HG03565 (cell line): ENCODE measurements at regions not wholly inside any gene's neighbourhood (a gene's known extent, or its start where the extent isn't known, plus 50 kb on each side); places are given as distances from the start of the nearest gene placed in this dataset.
"Not testable (repeated sequence)": the region's sequence is repeated elsewhere in the genome, so short reads cannot be mapped to it uniquely, and the experiment has no call there.

Experiments used
- ATAC-seq: cut with Tn5 transposase; IDR thresholded peaks from one replicate; pipeline ENCODE4 v1.9.1; 2021; ENCODE audit warnings: mild to moderate bottlenecking, moderate library complexity; ENCODE audit not compliant: unreplicated experiment

DNA sequence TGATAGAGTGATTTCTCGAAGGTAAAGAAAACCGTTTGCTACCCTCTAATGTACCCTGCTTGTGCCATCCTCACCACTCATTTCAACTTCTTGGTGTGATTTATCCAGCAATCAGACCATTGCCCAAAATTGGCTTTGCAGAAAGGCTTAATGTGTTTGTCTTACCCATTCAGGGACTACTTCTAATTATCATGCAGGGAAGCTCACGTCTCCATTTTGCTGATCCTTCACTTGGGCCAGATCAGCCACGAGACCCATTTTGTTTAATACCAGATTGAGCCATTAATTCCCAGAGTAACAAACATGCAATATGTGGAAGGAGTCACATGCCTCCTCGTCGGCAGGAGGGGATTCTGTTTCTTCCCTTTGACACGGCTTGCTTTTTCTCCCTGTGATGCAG lies 51.1 kb upstream of the CRY1 start:
- no peak for ATAC-seq

DNA sequence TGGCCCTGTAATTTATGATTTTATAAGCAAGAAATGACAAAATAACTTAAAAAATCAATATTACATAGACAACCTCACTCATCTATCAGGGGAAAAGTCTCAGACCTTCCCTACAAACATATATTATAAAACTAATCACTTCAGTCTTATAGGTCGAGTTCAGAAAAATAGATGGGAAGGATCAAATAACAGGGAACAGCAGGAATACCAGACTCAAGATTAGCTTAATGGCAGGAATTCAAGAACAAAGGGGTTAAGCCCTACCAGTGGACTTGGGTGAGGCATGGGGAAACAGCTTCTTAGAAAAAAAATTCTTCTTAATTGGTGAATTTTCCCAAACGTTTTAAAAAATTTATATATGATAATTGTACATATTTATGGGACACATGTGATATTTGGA lies 51.6 kb upstream of the CRY1 start:
- no peak for ATAC-seq

DNA sequence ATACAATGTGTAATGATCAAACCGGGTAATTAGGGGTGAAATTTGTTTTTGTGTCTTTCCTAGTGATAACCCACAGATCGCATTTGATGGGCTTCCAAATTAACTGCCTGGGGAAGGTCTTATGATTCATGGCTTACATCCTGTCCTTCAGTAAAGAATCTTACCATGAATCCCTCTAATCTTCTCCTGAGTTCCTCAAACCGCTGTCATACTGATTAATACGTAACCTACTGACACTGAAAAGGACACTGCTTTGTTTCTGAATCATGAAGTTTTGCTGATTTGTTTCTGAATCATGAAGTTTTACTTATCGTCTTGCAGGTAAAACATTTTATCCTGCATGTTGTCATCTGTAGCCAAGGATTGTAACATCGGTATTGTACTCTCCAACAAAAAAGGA lies 52.0 kb upstream of the CRY1 start:
- ATAC-seq = no peak

DNA sequence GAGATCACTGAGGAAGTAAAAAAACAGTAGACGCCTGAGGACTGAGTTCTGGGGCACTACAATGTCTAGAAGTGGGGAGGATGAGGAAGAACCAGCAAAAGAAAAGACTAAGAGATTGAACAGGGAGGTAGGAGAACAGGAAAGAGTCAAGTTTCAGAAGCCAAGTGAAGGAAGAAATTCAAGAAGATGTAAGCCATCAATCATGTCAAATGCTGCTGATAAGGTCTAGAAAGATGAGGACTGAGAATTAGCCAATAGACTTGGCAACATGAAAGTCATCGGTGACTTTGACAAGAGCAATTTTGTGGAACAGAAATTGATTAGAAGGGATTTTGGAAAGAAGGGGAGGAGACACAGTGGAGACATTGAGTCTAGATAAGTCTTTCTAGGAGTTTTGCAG lies 54.8 kb upstream of the CRY1 start:
- no peak for ATAC-seq

DNA sequence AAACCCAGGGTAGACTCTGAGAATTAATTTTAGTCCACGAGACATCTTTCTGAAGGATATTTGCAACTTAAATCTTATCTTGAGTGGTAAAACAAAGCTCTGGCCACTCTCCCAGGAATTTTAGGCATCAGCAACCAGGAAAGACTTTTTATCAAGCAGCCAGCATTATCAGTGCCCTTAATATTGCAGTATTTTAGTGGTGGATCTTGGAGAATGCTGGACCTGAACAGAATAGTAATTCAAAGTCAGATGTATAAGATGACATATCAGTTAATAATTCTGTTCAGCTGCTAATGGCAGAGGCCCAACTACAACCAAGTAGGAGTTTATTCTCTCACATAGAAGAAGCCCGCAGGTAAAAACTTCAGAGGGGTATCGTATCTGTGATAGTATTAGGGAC lies 59.0 kb upstream of the CRY1 start:
- no peak for ATAC-seq

DNA sequence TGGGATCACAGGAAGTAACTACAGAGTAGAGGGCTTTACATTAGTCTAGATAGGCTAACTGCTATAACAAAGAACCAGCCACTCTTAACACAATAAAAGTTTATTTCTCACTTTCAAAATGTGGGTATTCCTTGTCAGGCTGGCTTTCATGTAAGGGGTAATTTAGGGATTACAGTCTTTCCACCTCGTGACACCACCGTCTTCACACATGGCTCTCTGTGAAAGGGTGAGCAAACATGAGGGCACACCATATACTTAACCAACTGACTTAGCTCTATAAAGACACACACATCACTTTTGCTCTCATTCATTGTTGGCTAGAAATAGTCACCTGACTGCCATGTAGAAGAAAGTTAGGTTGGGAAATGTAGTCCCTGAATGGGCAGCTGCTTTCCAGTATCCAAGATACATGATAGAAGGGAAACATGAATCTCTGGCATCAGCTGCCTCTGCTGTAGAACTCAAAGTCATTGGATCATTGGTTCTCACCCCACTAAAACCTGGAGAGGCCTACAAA lies 66.1 kb upstream of the CRY1 start:
- ATAC-seq = no peak

DNA sequence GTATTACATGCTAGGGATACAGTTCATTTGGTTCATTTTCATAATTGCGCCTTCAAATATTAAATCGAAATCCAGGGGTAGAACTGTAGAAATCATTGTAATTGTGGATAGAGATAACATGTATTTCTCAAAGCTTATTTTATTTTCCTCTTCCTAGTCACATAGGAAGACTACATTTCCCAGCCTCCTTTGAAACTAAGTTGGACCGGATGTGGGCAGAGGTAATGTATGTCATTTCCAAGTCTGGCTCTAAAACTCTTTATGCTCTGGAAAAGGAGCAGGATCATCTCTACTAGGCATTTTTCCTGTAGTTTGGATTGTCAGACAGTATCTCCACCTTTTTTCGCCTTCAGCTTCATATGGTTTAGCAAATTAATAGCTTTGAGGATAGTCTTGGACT lies 70.1 kb upstream of the CRY1 start:
- no peak for ATAC-seq

DNA sequence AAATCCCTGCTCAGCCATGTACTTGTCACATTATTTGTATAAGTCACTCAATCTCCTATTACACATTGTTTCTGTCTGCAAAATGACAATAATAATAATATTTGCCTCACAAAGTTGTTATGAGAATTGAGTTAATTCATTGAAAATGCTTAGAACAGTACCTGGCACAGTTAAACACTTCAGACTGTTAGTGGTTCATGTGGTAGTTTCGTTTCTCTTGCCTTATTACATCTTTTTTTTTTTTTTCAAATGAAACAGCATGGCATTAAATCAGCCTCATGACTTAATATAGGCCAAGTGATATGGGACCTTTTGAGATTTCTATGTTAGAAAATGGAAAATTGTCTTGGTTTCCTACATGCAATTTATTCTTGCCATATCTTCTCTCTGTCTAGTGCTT lies 71.0 kb upstream of the CRY1 start:
- ATAC-seq = no peak

DNA sequence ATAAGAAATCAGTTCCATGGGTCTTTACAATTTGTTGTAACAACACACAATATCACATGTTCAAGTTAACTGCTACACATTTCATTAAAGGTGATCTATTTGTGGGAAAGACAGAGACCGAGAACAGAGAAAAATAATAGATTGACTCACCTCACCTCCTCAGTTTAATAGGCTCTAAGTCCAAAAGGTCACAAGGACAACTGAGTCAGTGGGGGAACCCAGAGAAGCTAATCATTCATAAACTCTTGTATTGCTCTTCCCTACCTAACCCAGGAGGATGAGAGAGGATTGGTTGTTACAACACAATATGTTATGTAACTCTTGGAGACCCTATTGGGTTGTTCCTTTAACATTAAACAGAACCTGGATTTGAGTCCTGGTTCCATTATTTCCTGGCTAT lies 72.2 kb upstream of the CRY1 start:
- ATAC-seq = no peak

DNA sequence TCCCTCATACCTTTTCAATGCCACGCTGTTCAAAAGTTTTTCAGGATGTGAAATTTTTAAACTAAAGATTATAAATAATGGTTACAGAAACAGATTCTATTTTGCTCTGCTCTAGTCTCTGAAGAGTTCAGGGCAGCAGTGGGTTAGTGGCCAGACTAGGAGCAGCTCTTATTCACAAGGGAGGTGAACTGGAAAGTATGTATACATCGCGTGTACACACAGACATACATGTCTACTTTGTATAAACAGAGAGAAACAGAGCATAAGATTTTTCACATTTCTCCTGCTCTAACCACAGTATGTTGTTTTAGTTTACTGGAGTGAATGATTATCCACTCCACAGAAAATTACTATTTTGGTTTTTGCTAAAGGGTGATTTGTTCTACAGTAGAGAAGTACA lies 74.4 kb upstream of the CRY1 start:
- ATAC-seq = no peak

DNA sequence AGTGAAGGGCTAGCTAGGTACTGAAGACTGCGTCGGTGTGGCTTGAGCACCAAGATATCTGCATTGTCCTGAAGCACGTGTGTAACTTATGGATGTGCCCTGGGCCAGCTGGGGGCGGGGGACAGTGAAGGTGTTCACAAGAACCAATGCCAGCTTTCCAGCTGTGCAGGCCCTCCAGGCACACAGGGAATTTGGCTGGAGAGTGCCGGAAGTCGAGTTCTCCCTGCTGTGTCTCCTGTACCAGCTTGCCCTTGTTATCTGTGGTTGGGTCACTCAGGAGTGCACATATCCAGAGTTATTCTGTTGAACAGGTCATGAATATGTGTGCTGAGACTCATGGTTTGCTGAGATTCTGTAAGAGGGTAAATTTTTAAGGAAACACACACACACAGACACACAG lies 75.9 kb upstream of the CRY1 start:
- no peak for ATAC-seq

DNA sequence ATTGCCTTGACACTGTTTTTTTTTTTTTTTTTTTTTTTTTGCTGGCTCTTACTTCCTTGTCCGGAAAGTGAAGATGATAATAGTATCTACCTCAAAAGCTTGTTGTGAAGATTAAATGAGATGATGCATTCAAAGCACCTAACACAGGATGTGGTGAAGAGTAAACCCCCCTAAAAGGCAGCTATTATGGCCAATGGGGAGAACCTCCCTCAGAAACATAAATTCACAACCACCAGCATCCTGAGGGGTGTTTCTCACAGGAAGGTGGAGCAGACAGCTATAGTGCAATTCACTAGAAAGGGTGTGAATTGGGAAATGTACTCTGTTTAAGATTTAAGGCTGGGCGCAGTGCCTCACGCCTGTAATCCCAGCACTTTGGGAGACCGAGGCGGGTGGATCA lies 85.4 kb upstream of the CRY1 start:
- ATAC-seq = no peak

DNA sequence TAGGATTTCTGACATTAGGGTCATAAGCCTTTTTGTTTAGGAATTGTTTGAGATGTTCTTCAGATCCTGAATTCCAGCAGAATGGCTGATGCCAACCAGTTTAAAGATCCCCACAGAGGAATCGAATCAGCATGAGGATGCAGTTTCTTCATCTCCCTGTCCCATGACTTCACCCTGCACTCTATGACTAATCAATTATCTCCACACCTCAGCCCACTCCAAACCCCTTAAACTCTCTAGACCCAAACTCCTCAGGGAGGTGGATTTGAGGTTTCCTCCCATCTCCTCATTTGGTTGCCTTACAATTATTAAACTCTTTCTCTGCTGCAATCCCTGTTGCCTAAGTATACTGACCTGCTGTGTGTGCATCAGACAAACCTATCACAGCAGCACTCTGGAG lies 86.5 kb upstream of the CRY1 start:
- ATAC-seq = no peak

DNA sequence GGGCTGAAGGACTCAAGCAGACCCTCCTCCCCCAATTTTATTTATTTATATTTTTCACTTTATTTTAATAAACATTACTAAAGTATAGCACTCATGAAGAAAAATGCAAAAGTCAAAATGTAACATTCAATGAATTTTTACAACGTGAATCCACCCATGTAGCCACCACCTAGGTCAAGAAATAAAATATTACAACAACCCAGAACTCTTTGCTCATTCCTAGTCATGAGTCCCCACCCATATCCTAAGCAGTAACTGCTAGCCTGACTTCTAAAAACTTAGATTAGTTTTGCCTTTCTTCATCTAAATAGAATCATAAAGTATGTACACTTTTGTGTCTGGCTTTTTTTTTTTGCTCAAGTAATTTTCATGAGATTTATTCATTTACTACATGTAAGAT lies 86.9 kb upstream of the CRY1 start:
- ATAC-seq = no peak

DNA sequence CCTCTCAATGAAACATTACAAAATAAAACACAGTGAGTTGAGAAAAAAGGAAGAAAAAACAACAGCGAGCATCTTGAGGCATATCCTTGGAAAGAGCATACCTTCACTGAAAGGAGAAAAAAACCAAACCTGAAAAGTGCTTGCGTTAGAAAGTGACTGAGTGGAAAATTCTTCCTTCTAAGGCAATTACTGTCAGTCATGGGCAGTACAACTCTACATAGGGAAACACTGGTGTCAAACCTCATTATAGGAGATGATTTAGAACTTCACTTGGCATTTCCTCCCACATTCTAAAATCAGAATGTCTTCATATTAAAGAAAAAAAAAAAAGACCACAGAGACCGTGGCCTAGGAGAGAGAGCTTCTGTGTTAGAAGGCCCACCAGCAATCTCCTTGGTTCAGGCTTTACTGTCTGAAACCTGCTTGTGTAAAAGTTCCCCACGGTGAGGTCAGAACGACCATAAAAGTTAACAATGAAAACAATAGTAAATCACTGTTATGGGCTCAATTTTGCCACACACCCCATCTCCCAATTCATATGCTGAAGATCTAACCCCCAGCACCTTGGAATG lies 91.1 kb upstream of the CRY1 start:
- ATAC-seq = no peak

DNA sequence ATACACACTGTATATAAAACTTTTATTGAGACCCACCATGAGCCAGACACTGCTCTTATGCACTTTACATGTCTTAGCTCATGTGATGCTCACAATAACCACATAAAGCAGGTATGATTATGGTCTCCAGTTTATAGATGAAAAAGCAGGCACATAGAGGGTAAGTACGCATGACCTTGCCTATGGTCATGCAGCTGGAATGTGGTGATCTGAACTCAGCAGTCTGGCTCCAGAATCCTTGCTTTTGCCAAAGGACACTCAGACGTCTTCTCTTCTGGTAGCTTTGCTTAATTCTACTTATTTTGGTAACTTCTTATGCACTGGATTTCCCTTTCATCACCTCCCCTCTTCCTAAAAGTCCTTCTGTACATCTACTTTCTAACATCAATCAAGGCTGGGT lies 103.3 kb upstream of the CRY1 start:
- ATAC-seq = no peak

DNA sequence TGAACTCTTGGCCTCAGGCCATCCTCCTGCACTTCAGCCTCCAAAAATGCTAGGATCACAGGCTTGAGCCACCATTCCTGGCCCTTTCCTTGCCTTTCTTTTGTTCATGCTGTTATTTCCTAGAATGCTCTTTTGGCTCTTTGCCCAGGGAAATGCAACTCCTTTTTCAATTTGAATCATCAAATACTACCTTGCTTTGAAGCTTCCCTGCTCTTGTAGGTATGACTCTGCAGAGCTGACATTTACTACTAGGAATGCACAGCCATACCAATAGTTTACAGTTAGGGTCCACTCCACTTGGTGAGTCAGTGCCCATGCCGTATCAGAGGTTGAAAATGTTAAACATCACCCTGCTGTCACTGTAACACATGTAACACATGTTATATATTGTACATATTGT lies 107.0 kb upstream of the CRY1 start:
- ATAC-seq = no peak

DNA sequence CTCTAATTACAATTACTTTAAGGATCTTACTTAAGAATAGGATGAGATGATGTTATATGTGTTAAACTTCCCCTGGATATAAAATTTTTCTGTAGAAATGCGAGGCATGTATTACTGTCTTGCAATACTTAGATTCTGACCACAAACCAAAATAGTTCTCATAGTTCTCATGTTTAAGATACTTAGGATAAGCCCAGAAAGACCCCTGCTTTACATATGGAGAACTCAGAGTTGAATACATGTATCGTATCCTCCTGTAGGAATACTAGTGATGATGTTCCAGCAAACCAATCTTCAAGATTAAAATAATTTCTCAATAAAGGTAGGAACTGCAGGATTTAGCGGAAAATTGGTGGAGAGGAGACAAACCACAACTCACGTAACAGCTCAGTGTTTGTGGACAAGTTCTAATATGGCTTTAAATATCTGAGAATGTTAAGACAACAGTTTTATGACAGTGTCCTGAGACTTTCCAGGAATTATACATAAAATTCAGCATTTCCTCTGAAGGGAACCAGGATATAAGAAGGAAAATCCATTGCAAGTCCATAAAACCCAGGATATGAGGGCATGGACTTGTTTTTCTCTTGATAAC lies 114.7 kb upstream of the CRY1 start:
- ATAC-seq = no peak

DNA sequence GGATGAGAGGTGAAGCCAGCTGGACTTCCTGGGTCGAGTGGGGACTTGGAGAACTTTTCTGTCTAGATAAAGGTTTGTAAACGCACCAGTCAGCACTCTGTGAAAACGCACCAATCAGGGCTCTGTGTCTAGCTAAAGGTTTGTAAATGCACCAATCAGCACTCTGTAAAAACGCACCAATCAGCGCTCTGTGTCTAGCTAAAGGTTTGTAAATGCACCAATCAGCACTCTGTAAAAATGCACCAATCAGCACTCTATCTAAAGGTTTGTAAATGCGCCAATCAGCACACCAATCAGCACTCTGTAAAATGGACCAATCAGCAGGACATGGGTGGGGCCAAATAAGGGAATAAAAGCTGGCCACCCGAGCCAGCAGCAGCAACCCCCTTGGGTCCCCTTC lies 116.4 kb upstream of the CRY1 start:
- ATAC-seq = not testable (repeated sequence)

DNA sequence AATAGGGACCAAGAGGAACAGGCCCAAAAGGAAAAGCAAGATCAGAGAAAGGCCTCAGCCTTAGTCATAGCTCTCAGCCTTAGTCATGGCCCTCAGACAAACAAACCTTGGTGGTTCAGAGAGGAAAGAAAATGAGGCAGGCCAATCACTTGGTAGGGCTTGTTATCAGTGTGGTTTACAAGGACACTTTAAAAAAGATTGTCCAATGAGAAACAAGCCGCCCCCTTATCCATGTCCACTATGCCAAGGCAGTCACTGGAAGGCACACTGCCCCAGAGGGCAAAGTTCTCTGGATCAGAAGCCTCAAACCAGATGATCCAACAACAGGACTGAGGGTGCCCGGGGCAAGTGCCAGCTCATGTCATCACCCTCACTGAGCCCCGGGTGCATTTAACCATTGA lies 121.0 kb upstream of the CRY1 start:
- ATAC-seq = not testable (repeated sequence)

DNA sequence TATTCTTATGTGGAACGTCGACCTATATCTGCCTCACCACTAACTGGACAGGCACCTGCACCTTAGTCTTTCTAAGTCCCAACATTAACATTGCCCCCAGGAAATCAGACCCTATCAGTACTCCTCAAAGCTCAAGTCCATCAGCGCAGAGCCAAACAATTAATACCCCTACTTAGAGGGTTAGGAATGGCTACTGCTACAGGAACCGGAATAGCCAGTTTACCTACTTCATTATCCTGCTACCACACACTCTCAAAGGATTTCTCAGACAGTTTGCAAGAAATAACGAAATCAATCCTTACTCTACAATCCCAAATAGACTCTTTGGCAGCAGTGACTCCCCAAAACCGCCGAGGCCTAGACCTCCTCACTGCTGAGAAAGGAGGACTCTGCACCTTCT lies 123.1 kb upstream of the CRY1 start:
- ATAC-seq = not testable (repeated sequence)

DNA sequence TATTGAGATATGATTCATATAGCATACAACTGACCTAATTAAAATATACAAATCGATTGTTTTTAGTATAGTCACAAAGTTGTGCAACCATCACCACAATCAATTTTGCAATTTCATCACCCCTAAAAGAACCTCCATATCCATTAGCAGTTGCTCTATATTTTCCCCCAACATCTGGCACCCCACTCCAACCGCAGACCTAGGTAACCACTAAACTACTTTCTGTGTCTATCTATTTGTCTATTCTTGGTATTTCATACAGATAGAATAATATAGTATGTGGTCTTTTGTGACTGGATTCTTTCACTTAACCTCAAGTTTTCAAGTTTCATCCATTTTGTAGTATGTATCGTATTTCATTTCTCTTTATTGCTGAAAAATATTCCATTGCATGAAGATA lies 126.0 kb upstream of the CRY1 start:
- ATAC-seq = no peak

DNA sequence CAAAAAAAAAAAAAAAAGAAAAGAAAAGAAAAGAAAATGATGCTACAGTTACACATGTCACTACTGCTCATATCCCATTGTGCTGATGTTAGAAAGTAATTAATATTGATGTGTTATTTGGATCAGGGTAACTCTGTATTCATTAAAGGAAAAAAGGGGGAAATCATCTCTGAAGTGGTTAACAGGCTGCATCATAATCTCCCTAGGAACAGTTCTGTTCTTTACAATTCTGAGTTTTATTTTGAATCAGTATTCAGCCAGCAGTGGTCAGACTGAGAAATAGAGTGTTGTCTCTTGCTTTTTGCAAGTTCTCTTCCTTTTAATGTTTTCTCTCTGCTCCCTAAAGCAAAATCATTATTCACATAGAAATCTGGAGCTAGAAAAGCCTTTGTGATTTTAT lies 128.6 kb upstream of the CRY1 start:
- ATAC-seq = no peak
